ENCODE measurements at regions not wholly inside any gene's neighbourhood (a gene's known extent, or its start where the extent isn't known, plus 50 kb on each side); places are given as distances from the start of the nearest gene placed in this dataset.
"Not testable (repeated sequence)": the region's sequence is repeated elsewhere in the genome, so short reads cannot be mapped to it uniquely, and the experiment has no call there.

GRCh38 chr15:22258009-22258397 lies 177.7 kb downstream of the OR4M2 start:
- no peak for ATAC-seq
- Histone ChIP-seq H3K4me1 (peaks cover 0 to 40% (median 19%) of the 10 kb centered on the region in 4 donors), H3K36me3 (no peaks in the 10 kb centered on the region), H3K27me3 (no peaks in the 10 kb centered on the region), H3K27ac (peak overlapping the region in 1 of 3 donors; percentile 69), H3K9me3 (no peaks in the 10 kb centered on the region), H3K4me3 (peak overlapping the region in 1 of 3 donors; percentile 50)
- intact Hi-C loops (cut with DNase I) = loop anchor here in 1 of 2 donors (10.0 kb wide), 1 partner anchor 1853 kb away; no protein-coding TSS in a partner anchor
- no peak for TF ChIP-seq CTCF (IDR thresholded peaks at IDR 0.05)
- TF ChIP-seq POLR2A (IDR thresholded peaks at IDR 0.05) = no peak
- DNase-seq = no peak
- WGBS (ENCODE audit: insufficient coverage, low coverage, low lambda C conversion rate, missing lambda C conversion rate) = no CpG with 5 or more reads among the region's 75 CpGs

DNA sequence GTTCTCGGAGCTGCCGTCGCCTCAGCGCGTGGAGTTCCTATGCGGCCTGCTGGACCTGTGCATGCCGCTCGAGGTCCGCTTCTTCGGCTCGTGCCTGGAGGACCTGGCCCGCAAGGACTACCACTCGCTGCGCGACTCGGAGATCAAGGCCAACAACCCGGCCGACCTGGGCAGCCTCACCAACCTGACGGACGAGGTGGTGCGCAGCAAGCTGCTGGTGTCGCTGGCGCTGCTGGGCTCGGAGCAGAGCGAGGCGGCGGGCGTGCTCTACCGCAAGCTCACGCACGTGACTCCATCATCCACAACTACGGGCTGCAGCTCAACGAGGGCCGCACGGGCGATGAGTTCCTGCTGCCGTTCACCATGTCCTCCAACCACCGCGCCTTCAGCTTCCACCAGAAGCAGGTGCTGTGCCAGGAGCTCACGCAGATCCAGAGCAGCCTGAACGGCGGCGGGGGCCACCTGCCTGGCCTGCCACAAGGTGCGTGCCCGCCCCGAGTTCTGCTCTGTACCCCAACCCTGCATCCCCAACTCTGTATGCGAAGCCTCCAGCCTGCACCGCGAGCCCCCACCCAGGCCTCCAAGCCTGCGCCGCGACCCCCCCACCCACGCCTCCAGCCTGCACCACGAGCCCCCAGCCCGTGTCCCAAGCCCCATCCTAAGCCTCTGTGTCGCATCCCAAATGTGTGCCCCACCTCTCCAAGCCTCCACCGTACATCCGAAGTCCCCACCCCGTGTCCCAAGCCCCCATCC lies 178.2 kb downstream of the OR4M2 start:
- peak overlapping the region in 1 of 3 donors; percentile 37 for H3K4me3 ChIP-seq
- no peaks in the 10 kb centered on the region for H3K27me3 ChIP-seq
- 73% methylated on average over 9 of the region's 59 CpGs for WGBS (ENCODE audit: insufficient coverage, low coverage, low lambda C conversion rate, missing lambda C conversion rate)
- TF ChIP-seq POLR2A (IDR thresholded peaks at IDR 0.05) (no peak), CTCF (IDR thresholded peaks at IDR 0.05) (no peak)
- peaks cover 0 to 41% (median 17%) of the 10 kb centered on the region in 4 donors for H3K4me1 ChIP-seq
- intact Hi-C loops (cut with DNase I) = loop anchor here in 1 of 2 donors (10.0 kb wide), 1 partner anchor 1854 kb away; no protein-coding TSS in a partner anchor
- peak in 1 of 4 donors; percentile 3 for ATAC-seq
- no peaks in the 10 kb centered on the region for H3K36me3 ChIP-seq
- no peaks in the 10 kb centered on the region for H3K9me3 ChIP-seq
- H3K27ac ChIP-seq = no peak overlapping the region
- DNase-seq = peak in 1 of 3 donors; percentile 59

- Histone ChIP-seq H3K27ac (peak overlapping the region in 1 of 3 donors; percentile 40), H3K4me3 (peak overlapping the region in 1 of 3 donors; percentile 31)
- not testable (repeated sequence) for DNase-seq
These were observed 178.9 kb downstream of the OR4M2 start for GRCh38 chr15:22259151-22259750.

DNA sequence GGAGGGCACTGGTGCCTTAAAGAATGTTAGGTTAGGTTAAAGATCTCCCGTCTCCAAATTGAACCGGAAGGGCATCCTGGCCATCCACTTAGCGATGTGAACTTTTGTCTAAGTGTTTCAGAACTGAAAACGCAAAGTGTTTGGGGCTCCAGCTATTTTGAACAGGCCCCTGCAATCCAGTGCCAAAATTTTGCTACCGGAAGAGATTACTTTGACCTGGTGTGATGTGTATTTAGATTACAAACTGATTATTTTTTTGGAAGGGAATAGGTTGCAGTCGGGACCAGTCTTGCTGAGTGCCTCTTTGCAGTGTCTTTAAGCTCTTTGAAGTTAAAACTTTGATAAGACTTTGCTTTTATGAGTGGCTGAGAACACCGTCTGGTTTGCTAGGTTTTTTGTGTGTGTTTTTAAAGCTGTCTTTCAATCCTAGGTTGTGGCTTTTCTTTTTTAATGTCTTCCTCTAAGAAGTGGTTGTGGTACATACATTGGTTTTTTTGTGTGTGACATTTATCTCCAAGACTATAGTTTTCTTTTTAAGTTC lies 179.6 kb downstream of the OR4M2 start:
- ATAC-seq (peak in 1 of 4 donors; percentile 0), DNase-seq (peak in 1 of 3 donors; percentile 20)
- intact Hi-C loops (cut with DNase I) = loop anchor here in 1 of 2 donors (10.0 kb wide), 1 partner anchor 1855 kb away; no protein-coding TSS in a partner anchor
- Histone ChIP-seq H3K27me3 (no peaks in the 10 kb centered on the region), H3K4me1 (peaks cover 0 to 40% (median 12%) of the 10 kb centered on the region in 4 donors), H3K4me3 (peak overlapping the region in 1 of 3 donors; percentile 31), H3K36me3 (no peaks in the 10 kb centered on the region), H3K27ac (peak overlapping the region in 1 of 3 donors; percentile 40), H3K9me3 (no peaks in the 10 kb centered on the region)
- 54% methylated on average over 6 of the region's 7 CpGs for WGBS (ENCODE audit: insufficient coverage, low coverage, low lambda C conversion rate, missing lambda C conversion rate)
- no peak for TF ChIP-seq POLR2A (IDR thresholded peaks at IDR 0.05)
- TF ChIP-seq CTCF (IDR thresholded peaks at IDR 0.05) = no peak

More at GRCh38 chr15:22259151-22259750, 178.9 kb downstream of the OR4M2 start:
- H3K9me3 ChIP-seq, H3K27me3 ChIP-seq, H3K36me3 ChIP-seq, ATAC-seq: not testable (repeated sequence)
- H3K4me1 ChIP-seq = peaks cover 0 to 38% (median 13%) of the 10 kb centered on the region in 4 donors
- WGBS (ENCODE audit: insufficient coverage, low coverage, low lambda C conversion rate, missing lambda C conversion rate) = 82% methylated on average over 12 of the region's 37 CpGs
- intact Hi-C loops (cut with DNase I) = loop anchor here in 1 of 2 donors (10.0 kb wide), 1 partner anchor 1854 kb away; no protein-coding TSS in a partner anchor

Data from right lobe of liver (tissue), 6 donors.